SIG-M5 treated with dmso at 0.1 percent for 504 hours (cell line): ENCODE measurements at regions not wholly inside any gene's neighbourhood (a gene's known extent, or its start where the extent isn't known, plus 50 kb on each side); places are given as distances from the start of the nearest gene placed in this dataset.

ENCODE experiments used
- DNase-seq: peaks from one replicate; lab custom pipeline; 2025; ENCODE audit not compliant: unreplicated experiment; lab: John Stamatoyannopoulos, UW

DNA sequence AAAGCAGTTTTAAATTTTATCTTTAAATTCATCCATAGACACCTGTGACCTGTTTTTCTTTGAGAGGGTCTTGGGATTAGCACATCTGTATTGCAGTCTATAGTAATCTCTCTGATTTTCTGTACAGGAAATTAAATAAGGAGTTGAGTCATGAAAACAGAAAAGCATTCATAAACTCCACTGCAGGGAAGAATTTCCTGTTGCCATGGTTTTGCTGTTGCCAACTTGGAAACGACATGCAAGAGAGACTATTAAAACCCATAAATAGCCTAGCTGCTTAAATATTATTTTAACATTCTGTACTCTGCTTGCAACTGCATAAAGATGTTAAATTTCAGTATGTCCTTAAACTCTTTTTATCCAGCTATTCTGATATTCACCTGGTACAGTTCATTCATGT lies 281.0 kb upstream of the RGS6 start:
- no peak for DNase-seq

DNA sequence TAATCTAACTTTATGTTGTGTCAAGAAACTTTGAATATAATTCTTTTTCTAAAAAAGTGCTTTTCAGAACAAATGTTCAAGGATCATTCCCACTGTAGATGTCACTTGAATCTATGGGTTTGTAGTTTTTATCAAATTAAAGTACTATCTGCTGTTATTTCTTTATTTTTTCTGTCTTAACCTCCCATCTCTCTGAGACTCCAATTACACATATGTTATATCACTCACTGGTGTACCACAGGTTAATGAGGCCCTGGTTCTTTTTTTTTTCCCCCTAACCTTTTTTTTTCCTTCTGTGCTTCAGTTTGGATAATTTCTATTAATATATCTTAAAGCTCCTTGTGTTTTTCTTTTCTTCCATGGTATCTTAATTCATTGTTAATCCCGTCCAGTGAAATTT lies 279.9 kb upstream of the RGS6 start:
- DNase-seq: no peak

DNA sequence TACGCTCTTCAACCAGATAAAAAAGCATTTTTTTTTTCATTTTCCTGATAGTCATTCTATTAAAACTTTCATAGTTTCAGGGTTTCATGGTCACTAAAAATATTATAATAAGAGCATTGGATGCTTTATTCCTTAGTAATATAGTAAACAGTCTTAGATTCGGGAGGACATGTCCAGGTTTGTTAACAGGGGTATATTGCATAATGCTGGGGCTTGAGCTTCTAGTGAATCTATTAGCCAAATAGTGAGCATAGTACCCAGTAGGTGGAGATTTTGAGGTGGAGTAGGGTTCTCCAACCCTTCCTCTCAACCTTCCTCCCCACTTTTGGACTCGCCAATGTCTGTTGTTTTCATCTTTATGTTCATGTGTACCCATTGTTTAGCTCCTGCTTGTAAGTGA lies 277.4 kb upstream of the RGS6 start:
- no peak for DNase-seq

DNA sequence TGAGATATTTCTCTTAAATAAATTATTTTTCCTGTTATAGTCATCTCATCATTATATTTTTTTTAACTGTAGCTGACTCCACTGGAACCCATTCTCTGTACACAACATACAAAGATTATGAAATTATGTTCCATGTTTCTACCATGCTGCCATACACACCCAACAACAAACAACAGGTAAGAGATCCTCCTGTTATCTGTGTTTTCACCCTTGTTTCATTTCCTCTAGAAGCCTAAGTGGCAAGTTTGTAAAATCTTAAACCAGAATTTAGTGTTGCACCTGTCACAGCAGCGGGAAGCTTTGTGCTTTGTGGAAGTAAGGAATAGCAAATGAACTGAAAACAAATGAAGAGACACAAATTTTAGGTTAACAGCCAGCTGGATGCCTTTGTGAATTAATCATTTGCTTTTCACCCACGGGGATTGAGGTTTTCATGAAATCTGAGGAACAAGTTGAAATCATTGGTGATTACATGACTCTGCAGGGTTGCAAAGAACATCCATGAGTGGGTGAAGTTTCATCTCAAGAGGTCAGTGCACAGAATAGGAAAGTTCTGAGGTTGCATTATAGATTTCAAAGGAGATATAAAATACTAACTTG lies 273.9 kb upstream of the RGS6 start:
- DNase-seq: no peak

DNA sequence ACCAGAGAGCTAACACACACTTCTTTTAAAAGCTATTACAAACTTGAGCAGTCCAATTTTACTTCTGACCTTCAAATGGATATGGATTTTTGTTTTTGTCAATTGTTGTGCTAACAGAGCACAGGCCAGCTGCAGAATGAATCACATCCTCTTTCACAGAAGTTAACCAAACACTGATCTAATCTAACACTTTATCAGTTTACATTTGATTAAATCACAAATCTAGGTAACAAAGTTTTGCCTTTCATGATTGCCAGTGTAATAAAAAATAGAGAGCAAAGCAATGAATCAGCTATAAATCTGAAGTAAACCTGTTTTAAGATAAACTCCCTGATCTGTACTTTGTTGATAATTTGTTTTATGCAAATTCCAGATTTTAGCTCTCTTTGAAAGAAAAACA lies 273.1 kb upstream of the RGS6 start:
- DNase-seq: no peak

DNA sequence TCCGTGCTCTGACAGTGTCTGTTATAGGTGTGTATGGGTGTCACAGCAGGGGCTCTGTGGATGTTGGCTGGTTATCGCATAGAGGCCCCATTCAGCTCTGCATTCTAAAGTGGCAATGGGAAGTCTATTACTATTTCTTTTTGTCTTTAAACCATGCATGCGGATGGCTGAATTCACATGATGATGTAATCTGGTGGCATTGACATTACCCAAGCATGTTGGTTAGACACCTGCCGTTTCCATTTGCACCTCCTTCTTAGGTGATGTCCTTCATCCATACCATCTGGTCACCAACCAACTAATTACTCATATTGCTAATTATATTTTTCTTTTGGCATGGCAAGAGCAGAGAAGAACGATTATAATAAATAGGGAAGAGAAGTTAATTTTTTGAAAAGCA lies 270.8 kb upstream of the RGS6 start:
- no peak for DNase-seq

DNA sequence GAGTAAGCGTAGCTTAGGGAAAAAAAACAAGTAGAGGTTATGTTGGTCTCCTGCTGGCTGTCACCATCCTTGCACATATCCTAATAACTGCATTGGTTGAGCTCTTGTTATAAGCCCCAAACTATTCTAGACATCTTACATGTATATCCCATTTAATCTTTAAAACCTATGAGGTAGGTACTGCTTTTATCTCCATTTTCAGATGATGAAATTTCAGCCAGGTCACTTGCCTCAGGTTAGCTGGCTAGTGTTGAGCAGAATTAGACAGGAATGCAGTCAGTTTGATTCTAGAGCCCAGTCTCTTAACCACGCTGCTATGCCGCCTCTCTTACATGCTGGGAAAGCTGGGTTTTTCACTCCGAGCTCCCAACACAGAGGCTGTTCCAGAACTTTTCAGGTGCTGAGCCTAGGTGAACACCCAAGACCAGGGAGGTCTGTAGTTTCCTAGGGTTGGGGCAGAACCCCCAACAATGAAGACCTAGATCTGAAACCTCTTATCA lies 269.9 kb upstream of the RGS6 start:
- DNase-seq: no peak

DNA sequence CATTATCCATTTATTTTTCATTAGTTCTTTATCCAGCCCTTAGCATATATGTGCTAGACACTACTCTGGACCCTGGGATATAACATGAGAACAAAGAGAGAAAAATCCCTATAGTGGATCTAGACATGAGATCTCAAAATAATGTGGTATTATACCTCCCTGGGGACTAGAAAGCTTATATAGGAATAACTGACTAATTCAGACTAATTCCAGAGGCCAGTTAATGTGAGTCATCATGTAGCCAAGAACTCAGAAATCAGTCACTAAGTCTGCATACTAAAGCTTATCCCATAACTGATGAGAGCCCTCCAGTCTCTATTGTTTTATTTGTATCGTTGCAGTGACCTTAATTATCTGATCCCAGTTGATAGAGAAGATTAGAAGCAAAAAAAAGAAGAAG lies 267.1 kb upstream of the RGS6 start:
- DNase-seq: no peak

DNA sequence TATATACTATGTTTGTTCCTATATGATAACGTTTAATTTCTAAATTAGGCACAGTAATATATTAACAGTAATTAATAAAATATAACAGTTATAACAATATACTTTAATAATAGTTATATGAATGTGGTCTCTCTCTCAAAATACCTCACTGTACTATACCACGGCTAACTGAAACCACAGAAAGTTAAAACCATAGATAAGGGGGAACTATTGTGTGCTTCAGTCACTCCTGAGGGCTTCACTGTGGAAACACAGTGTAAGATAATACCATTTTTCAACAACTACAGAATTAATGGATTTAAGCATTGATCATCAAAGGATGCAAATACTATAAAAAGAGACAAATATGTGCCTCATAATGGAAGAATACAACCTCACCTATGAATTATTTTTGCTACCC lies 266.4 kb upstream of the RGS6 start:
- no peak for DNase-seq

DNA sequence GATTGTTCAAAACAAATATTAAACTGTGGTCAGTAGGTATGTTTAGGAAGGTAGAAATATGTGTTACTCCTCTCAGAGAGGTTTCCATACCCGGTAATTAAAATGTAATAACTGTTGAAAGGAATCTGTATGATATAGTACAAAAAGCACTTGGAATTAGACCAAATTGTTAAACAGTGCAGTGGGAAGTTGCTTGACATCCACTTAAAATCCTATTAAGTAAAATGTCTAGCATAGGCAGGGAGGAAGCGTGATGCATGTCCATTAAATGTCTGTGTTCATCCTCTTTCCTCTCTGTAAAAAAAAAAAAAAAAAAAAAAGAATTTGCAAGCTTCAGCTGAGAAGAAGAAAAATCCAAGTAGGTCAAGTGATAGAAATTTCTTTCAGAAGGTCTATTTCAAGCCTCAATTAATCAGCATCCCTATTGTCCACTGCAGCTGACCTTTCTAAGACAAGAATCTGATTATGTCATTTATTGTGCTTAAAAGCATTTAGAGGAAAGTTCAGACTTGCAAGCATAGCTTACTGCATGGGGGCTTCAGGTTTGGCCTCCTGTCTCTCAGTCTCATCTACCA lies 265.6 kb upstream of the RGS6 start:
- no peak for DNase-seq

DNA sequence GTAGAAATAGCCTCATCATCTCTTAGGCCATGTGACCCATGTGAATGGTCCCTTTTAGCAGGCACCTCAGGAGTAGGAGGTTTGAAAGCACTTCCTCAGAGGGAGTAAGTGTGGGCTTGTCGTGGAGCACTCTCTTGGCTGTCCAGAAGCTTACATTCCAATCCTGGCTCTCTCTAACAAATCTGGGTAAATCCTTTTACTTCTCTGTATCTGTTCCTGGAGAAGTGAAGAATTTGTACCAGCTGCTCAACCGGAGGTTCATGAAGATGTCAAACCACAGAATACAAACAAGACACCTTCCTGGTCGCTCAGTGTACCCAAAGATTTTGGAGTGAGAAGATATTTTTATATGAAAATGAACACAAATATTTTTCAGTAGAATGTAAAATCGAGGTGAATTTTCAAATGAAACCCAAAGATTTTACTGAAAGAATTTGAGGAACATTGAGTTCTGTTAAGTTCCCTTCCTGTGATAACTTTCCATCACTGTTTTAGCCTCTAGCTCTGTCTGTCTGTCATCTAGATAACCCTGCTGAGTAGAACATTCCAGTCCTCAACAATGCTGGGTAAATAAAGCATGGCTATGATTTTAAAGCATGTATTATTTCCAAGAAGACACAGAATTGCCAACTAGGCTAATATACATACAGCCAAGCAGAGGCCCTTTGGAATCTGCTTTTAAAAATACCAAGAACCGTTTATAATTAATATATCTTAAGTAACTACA lies 263.9 kb upstream of the RGS6 start:
- no peak for DNase-seq

DNA sequence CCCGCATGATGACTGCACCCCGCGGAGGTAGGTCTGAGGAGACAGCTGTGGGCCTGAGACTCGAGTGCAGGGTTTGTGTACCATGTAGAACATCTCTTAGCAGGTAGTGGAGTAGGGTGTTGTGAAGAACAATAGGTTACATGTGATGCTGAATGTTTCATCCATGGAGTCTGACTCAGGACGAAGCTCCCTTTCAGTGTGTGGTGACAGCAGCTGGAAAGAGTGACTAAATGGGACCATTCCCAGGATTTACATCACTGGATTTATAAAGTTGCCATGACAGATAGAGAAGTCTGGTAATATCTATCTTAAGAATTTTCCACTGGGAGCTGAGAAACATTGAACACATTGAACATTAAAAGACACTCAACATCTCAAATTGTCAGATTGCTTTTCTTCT lies 259.6 kb upstream of the RGS6 start:
- no peak for DNase-seq

DNA sequence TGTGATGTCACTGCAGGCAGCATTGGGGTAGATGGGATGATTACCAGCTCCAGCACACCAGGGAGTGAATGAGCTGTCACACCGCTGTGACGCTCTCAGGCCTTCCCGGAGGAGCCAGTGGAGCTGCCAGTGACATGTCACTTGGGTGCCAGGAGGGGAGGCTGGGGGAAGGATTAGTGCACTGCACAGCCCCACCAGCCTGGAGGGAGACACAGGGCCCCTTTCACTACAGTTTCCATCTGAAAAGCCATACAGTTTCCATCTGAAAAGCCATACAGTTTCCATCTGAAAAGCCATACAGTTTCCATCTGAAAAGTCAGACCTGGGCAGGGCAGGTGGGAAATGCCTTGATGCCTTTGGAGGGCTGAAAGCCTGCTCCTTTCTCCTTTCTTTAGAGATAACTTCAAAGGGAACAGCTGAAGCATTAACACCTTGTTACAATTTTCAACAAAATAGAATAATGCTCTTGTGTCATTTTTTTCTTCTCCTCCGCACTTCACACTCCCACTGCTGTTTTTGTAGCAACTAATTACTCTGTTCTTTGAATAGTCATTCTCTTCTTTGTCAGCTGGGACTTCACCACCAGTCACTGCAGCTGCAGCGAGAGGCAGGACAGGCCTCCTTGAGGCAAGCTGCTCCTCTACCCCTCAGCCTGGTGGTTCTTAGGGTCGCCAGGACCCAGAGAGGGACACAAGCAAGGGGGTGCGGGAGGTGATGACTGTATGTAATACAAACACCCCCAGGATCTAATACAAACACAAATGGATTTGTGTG lies 256.9 kb upstream of the RGS6 start:
- DNase-seq: no peak

DNA sequence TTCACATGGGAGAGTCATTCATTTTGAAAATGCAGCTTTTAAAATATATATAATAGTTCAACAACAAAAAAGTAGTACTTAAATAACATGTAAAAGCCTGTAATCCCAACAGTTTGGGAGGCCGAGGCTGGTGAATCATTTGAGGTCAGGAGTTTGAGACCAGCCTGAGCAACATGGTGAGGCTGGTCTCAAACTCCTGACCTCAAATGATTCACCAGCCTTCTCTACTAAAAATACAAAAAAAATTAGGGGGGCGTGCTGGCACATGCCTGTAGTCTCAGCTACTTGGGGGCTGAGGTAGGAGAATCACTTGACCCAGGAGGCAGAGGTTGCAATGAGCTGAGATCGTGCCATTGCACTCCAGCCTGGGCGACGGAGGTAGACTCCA lies 256.3 kb upstream of the RGS6 start:
- DNase-seq: no peak

DNA sequence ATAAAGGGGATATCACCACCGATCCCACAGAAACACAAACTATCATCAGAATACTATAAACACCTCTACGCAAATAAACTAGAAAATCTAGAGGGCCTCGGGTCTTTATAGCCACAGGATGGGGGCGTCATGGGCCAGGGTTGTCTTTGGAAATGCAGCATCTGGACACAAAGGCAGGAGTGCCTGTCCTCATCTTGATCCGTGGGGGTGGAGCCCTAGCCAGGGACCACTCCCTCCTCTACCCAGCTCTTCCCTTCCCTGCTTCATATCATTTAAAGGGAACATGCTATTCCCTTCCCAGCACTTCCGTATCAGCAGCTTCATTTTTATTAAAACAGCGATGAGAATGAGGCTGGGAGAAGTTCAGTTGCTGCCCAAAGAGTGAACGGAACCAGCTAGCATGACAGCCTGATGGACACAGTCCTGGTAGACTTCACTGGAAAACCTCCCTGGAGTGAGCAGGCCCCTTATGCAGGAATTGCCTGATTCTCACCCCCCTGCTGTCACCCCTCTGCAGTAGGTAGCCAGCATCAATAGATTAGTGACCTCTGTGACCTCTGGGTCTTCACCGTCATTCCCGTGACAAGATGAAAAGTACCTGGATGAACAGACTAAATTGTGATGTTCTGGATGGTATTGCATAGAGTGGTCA lies 251.4 kb upstream of the RGS6 start:
- DNase-seq: no peak

DNA sequence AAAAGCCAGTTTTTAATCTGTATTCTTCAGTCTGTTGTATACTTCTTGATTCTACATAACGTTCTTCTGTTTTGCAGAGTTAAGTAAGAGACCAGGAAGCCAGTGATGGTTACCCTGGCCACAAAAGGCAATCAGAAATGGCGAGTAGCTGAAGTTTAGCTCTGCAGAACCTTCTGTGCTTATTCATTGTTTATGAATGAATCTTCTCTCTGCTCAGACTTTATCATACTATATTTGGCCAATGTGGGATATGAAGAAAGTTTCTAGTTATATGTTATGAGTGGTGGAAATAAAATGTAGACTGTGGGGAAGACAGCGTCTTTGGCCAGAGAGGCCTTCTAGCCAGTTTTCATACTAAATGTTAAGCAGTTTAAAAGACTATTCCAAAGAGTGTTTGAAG lies 249.9 kb upstream of the RGS6 start:
- DNase-seq: no peak

DNA sequence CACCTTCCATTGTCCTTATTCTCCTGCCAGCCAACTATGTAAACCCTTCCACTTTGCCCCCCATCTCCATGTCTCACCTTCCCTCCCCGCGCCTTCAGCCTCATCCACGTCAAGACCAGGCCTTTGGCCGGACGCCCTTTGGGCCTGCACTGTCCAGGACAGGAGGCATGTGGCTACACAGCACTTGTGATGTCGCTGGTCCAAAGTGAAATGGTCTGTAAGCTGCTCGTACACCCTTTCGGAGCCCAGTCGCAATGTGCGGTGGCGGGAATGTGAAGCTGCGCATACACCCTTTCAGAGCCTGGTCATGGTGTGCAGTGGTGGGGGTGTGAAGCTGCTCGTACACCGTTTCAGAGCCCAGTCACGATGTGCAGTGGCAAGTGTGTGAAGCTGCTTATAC lies 247.9 kb upstream of the RGS6 start:
- DNase-seq: no peak

DNA sequence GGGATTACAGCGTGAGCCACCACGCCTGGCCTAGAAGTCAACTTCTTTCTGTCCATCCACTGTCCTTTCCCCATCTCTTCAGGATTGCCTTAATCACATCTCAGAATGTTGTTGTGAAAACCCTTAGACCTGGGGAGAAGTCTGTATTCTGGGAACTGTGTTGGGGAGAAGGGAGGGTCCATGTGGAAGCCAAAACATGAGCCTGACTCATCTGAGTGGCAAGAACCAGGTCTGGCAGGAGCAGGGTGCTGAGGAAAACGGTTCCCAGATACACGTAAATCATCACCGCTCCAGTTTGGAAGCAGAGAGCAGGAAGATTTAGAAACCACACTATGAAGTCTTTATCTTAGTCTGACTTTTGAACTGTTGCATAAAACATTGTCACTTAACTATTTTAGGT lies 245.6 kb upstream of the RGS6 start:
- no peak for DNase-seq

DNA sequence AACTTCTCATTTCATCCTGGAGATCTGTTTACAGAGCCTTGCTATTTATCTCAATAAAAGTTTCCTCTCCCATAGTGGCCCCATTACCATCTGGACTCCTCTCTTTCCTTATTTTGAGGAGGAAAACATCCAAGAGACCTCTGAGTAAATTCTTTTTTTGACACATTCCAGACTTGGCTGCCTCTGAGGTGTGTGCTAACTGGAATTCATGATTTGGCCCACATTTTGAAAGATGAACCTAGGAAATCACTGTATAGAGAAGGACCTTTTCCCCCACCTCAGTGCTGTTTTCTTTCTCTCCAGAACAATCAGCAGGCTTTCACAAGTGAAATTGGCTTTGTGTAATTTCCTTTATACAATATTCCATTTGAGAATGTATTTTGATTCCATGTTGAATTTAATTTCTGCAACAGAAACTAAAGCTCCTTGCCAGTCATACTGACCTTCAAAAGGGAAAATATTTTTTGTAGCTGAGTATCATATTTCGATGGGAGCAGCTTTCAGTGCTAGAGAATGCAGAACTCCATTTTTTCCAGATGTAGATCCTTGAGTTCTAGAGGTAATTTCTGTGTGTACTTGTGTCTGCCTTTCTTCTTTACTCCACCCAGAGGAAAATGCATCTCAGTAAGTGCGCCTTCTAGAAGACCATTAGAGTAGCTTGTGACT lies 244.9 kb upstream of the RGS6 start:
- DNase-seq: no peak

DNA sequence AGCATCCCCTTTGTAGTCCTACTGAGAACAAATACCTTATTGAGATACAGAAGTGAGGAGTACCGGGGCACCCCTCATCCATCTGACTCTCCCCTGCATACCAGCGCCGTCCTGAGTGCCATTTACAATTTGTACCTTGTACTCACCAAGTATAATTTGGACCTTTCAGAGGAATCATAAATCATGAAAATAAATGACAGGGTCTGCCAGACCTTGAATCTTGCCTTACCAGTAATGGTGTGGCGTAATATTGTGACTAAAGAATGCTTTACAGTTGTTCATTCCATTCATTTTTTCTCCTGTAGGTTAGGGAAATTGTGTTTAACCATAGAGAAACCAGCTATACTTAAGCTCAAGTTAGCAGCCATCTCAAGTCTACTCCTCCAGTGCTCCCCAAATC lies 243.7 kb upstream of the RGS6 start:
- no peak for DNase-seq

DNA sequence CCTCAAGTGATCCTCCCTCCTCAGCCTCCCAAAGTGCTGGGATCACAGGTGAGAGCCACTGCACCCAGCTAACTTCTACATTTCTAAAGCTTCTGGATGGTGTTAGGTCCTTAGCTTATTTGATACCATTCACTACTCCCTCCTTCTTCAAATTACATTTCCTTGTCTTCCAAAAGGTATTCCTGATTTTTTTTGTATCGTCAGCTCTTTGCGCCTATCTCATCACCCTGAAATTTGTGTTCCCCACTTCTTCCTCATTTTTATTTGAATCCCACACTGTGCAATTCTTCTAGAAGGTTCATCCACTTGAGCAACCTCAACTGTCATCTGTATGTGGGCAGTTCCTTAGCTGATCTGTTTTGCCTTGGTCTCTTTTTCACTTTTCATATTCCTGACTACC lies 241.8 kb upstream of the RGS6 start:
- no peak for DNase-seq
